PC-3 (cell line): ENCODE measurements at regions not wholly inside any gene's neighbourhood (a gene's known extent, or its start where the extent isn't known, plus 50 kb on each side); places are given as distances from the start of the nearest gene placed in this dataset.

Experiments used
- ATAC-seq: fragments of 200-7000 bp; cut with Tn5 transposase; 2 replicates; pipeline ENCODE4 v1.9.1; 2020; ENCODE audit warnings: mild to moderate bottlenecking, moderate library complexity
- BruUV-seq: library from RNA; stranded (reverse); fragments of 400-500 nt; replicated peaks from 2 replicates; lab custom pipeline; 2021; lab: Mats Ljungman, UMichigan
- CTCF ChIA-PET: fragments of 300-600 bp; sonication (Branson Sonifier 250); formaldehyde crosslinking; loops from one replicate; lab custom pipeline; 2022; ENCODE audit warnings: antibody characterized with exemption; lab: Charles Lee
- POLR2A ChIA-PET: fragments of 300-600 bp; sonication (Branson Sonifier 250); formaldehyde crosslinking; loops from one replicate; lab custom pipeline; 2022; ENCODE audit warnings: antibody characterized with exemption; ENCODE audit not compliant: unreplicated experiment; lab: Charles Lee
- DNase-seq: peaks from one replicate; pipeline ENCODE4 v3.0.0-alpha.2; 2015
- H2AFZ ChIP-seq: fragments of 300-600 bp; sonication (generic); 2 replicates; pipeline ENCODE4 v1.6.0; 2016; ENCODE audit warnings: antibody characterized with exemption, low read length
- H3F3A ChIP-seq: fragments of 300-600 bp; sonication (generic); one replicate; pipeline ENCODE4 v1.6.0; 2017; ENCODE audit warnings: antibody characterized with exemption, low read length, control low read depth, mild to moderate bottlenecking; ENCODE audit not compliant: unreplicated experiment
- H3K27ac ChIP-seq: fragments of 300-600 bp; sonication (generic); 2 replicates; pipeline ENCODE4 v1.5.1; 2016; ENCODE audit warnings: mild to moderate bottlenecking, low read length
- H3K27me3 ChIP-seq: fragments of 300-600 bp; sonication (generic); 2 replicates; pipeline ENCODE4 v1.6.1; 2016; ENCODE audit warnings: low read length, mixed read lengths
- H3K36me3 ChIP-seq: fragments of 300-600 bp; sonication (generic); 2 replicates; pipeline ENCODE4 v1.6.1; 2016; ENCODE audit warnings: low read depth, mixed run types, low read length, mixed read lengths
- H3K4me1 ChIP-seq: fragments of 300-600 bp; sonication (generic); 2 replicates; pipeline ENCODE4 v1.5.1; 2016; ENCODE audit warnings: low read length; ENCODE audit not compliant: insufficient read depth
- H3K4me2 ChIP-seq: fragments of 300-600 bp; sonication (generic); 2 replicates; pipeline ENCODE4 v1.6.0; 2016; ENCODE audit warnings: low read length
- H3K4me3 ChIP-seq: fragments of 300-600 bp; sonication (generic); 2 replicates; pipeline ENCODE4 v1.5.1; 2016; ENCODE audit warnings: mild to moderate bottlenecking, low read length, mixed read lengths
- H3K79me2 ChIP-seq: fragments of 300-600 bp; sonication (generic); 2 replicates; pipeline ENCODE4 v1.6.1; 2017; ENCODE audit warnings: low read length, mixed read lengths
- H3K9ac ChIP-seq: fragments of 300-600 bp; sonication (generic); 2 replicates; pipeline ENCODE4 v1.6.0; 2016; ENCODE audit warnings: mild to moderate bottlenecking, low read length
- H3K9me2 ChIP-seq: fragments of 300-600 bp; sonication (generic); replicated peaks from 2 replicates; pipeline ENCODE4 v1.6.1; 2016; ENCODE audit warnings: mixed run types, low read length, mixed read lengths
- H3K9me3 ChIP-seq: fragments of 300-600 bp; sonication (generic); 2 replicates; pipeline ENCODE4 v1.6.1; 2016; ENCODE audit warnings: low read length, mixed read lengths
- H4K20me1 ChIP-seq: fragments of 300-600 bp; sonication (generic); 2 replicates; pipeline ENCODE4 v1.6.1; 2016; ENCODE audit warnings: low read length, mixed read lengths
- CTCF ChIP-seq: fragments of 300-600 bp; sonication (generic); conservative IDR thresholded peaks from 2 replicates; pipeline ENCODE4 v1.5.1; 2017; ENCODE audit warnings: antibody characterized with exemption, low read depth, mild to moderate bottlenecking, low read length
- EZH2 ChIP-seq: fragments of 300-600 bp; sonication (generic); IDR thresholded peaks from one replicate; pipeline ENCODE4 v1.6.1; 2017; ENCODE audit warnings: antibody characterized with exemption, mild to moderate bottlenecking, low read length; ENCODE audit not compliant: unreplicated experiment
- EZH2phosphoT487 ChIP-seq: fragments of 300-600 bp; sonication (generic); IDR thresholded peaks from 2 replicates; pipeline ENCODE4 v1.6.1; 2018; ENCODE audit warnings: mild to moderate bottlenecking, antibody characterized with exemption, low read length, borderline replicate concordance
- intact Hi-C: fragments of 100-400 bp; cut with micrococcal nuclease; formaldehyde crosslinking; loops from 2 replicates; pipeline ENCODE4 v1.9.0; 2023

DNA sequence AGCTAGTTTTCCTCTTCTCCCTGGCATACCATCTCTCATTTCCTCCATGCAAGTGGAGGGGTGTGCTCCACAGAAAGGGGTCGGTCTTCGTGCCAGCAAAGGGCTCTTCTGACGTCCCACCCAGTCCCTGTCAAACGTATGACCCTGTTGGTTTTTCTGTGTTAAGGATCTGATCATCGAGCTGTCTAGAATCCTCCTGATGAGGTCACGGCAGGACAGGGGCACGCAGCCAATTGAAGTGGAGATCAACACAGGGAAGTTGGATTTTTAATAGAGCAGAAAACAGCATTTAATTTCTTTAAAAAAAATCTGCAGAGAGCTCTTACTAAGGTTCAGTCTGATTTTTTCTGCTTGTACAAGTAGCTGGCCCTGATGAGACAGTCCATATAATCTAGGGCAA is 339.4 kb downstream of the TEX29 start:
- no peak for ATAC-seq
- intact Hi-C loops: no loop called here
- Histone ChIP-seq H4K20me1 (no peaks in the 10 kb centered on the region), H3F3A (no peaks in the 10 kb centered on the region), H3K4me3 (no peak overlapping the region), H3K4me1 (no peaks in the 10 kb centered on the region), H3K79me2 (no peaks in the 10 kb centered on the region), H3K27me3 (peaks cover 60% of the 10 kb centered on the region), H3K36me3 (no peaks in the 10 kb centered on the region), H3K27ac (no peak overlapping the region), H3K4me2 (no peak overlapping the region), H2AFZ (no peak overlapping the region), H3K9me3 (no peaks in the 10 kb centered on the region), H3K9me2 (no peaks in the 10 kb centered on the region), H3K9ac (no peak overlapping the region)
- DNase-seq: no peak
- POLR2A ChIA-PET: no interaction called here
- no peak for TF ChIP-seq EZH2
- BruUV-seq: no TSS peak
- CTCF ChIA-PET: no interaction called here

- ChIA-PET CTCF (no interaction called here), POLR2A (no interaction called here)
- no peak overlapping the region for H2AFZ ChIP-seq
- no peak overlapping the region for H3K9ac ChIP-seq
- H3K79me2 ChIP-seq: no peaks in the 10 kb centered on the region
- H4K20me1 ChIP-seq: no peaks in the 10 kb centered on the region
- TF ChIP-seq EZH2 (no peak), EZH2phosphoT487 (no peak), CTCF (no peak)
- ATAC-seq (no peak), DNase-seq (no peak)
- H3K27ac ChIP-seq: no peak overlapping the region
- H3F3A ChIP-seq: no peaks in the 10 kb centered on the region
- no TSS peak for BruUV-seq
- intact Hi-C loops: no loop called here
- no peaks in the 10 kb centered on the region for H3K9me3 ChIP-seq
- no peak overlapping the region for H3K4me2 ChIP-seq
- no peaks in the 10 kb centered on the region for H3K9me2 ChIP-seq
- no peak overlapping the region for H3K4me3 ChIP-seq
- no peaks in the 10 kb centered on the region for H3K36me3 ChIP-seq
- peaks cover 60% of the 10 kb centered on the region for H3K27me3 ChIP-seq
- no peaks in the 10 kb centered on the region for H3K4me1 ChIP-seq
These were observed 340.6 kb downstream of the TEX29 start for GRCh38 chr13:111661052-111661451.

DNA sequence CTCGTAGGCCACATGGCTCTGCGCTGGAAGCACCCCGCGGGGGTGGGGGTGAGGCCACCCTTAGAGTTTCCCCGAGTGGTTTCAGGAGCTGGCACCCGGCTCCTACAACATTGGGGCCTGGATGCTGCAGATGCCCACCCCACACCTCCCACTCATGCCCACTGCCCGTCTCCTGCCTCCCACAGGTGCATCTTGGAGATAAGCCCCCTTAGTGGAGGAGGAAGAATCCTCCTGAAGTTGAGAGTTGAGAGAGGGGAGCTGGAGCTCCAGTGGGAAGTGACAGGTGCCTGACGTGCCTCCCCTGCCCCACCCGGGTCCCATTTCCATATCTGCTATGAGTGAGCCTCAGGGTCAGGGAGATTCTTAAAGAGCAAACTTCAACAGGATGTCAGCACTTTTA is 341.3 kb downstream of the TEX29 start:
- ATAC-seq: no peak
- Histone ChIP-seq H3K4me1 (no peaks in the 10 kb centered on the region), H3K4me2 (no peak overlapping the region), H2AFZ (no peak overlapping the region), H4K20me1 (no peaks in the 10 kb centered on the region), H3K79me2 (no peaks in the 10 kb centered on the region), H3K9ac (no peak overlapping the region), H3K9me3 (no peaks in the 10 kb centered on the region), H3K9me2 (no peaks in the 10 kb centered on the region), H3K4me3 (no peak overlapping the region), H3K27ac (no peak overlapping the region), H3K36me3 (no peaks in the 10 kb centered on the region), H3F3A (no peaks in the 10 kb centered on the region), H3K27me3 (peaks cover 61% of the 10 kb centered on the region)
- CTCF ChIA-PET: no interaction called here
- no peak for DNase-seq
- TF ChIP-seq EZH2 (no peak), CTCF (no peak), EZH2phosphoT487 (no peak)
- BruUV-seq: no TSS peak
- intact Hi-C loops: no loop called here
- POLR2A ChIA-PET: no interaction called here
